ENCODE measurements at regions not wholly inside any gene's neighbourhood (a gene's known extent, or its start where the extent isn't known, plus 50 kb on each side); places are given as distances from the start of the nearest gene placed in this dataset.

DNA sequence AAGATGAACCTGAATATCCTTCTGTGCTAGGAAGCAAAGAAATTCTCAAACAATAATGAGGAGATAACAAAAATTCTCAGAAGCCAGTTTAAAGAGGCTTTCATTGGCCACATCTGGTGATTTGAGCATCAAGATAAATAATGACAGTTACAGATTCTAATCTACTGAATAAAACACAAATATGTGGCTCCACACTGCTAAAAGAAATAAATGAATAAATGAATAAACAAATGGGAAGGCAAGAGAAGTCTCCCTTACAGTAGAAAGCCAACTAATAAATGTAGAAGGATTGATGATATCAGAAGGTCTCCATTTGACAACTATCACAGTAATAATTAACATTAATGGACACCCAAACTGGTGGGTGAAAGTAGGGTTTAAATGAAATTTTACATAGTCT is 54.6 kb upstream of the ADAM23 start:
- TF ChIP-seq POLR2A (IDR thresholded peaks at IDR 0.05; ENCODE audit: low read length), result no peak
- no peak for TF ChIP-seq GATA1 (IDR thresholded peaks at IDR 0.05; ENCODE audit: low read depth, low read length)
